ENCODE measurements at regions not wholly inside any gene's neighbourhood (a gene's known extent, or its start where the extent isn't known, plus 50 kb on each side); places are given as distances from the start of the nearest gene placed in this dataset.

- no peak for ATAC-seq
- H3K27me3 ChIP-seq (ENCODE audit: control insufficient read depth, insufficient read depth, low read length), result no peaks in the 10 kb centered on the region
- H3K36me3 ChIP-seq (ENCODE audit: control insufficient read depth, insufficient read depth, low read length), result no peaks in the 10 kb centered on the region
- 80% methylated on average over 8 of the region's 8 CpGs for WGBS (ENCODE audit: insufficient coverage)
- Mint-ChIP-seq H3K36me3 (no peaks in the 10 kb centered on the region), H3K27me3 (ENCODE audit: low read depth in 2 of 2) (peaks cover 20 to 52% of the 10 kb centered on the region in 2 donors), H3K4me1 (no peaks in the 10 kb centered on the region), H3K9me3 (peaks cover 0 to 2% of the 10 kb centered on the region in 2 donors), H3K27ac (no peak overlapping the region), H3K4me3 (no peak overlapping the region)
- no peak for DNase-seq
- intact Hi-C loops (cut with micrococcal nuclease), result no loop called here
- no peaks in the 10 kb centered on the region for H3K9me3 ChIP-seq (ENCODE audit: control insufficient read depth, insufficient read depth, low read length)
- H3K27ac ChIP-seq (ENCODE audit: low read length), result no peak overlapping the region
- TF ChIP-seq CTCF (IDR thresholded peaks at IDR 0.05), result no peak
- H3K4me3 ChIP-seq (ENCODE audit: low read length), result no peak overlapping the region
- no peaks in the 10 kb centered on the region for H3K4me1 ChIP-seq (ENCODE audit: control insufficient read depth, insufficient read depth, low read length)
Observed at GRCh38 chr5:74953937-74954720, 87.9 kb upstream of the FAM169A start.

- no peak overlapping the region for H3K4me3 Mint-ChIP-seq
- no peak for TF ChIP-seq CTCF (IDR thresholded peaks at IDR 0.05)
- Histone ChIP-seq H3K4me1 (ENCODE audit: control insufficient read depth, insufficient read depth, low read length) (no peaks in the 10 kb centered on the region), H3K9me3 (ENCODE audit: control insufficient read depth, insufficient read depth, low read length) (no peaks in the 10 kb centered on the region), H3K36me3 (ENCODE audit: control insufficient read depth, insufficient read depth, low read length) (no peaks in the 10 kb centered on the region), H3K27me3 (ENCODE audit: control insufficient read depth, insufficient read depth, low read length) (no peaks in the 10 kb centered on the region), H3K4me3 (ENCODE audit: low read length) (no peak overlapping the region), H3K27ac (ENCODE audit: low read length) (no peak overlapping the region)
- DNase-seq, result no peak
- WGBS (ENCODE audit: insufficient coverage), result 93% methylated on average over 5 of the region's 5 CpGs
- no peaks in the 10 kb centered on the region for H3K4me1 Mint-ChIP-seq
- intact Hi-C loops (cut with micrococcal nuclease), result no loop called here
- peaks cover 0 to 2% of the 10 kb centered on the region in 2 donors for H3K9me3 Mint-ChIP-seq
- H3K27ac Mint-ChIP-seq, result no peak overlapping the region
- ATAC-seq, result no peak
- H3K36me3 Mint-ChIP-seq, result no peaks in the 10 kb centered on the region
- H3K27me3 Mint-ChIP-seq (ENCODE audit: low read depth in 2 of 2), result peaks cover 20 to 51% of the 10 kb centered on the region in 2 donors
Observed at GRCh38 chr5:74953554-74953936, 87.4 kb upstream of the FAM169A start.

GRCh38 chr5:74952406-74952805 lies 86.2 kb upstream of the FAM169A start:
- Mint-ChIP-seq H3K4me1 (no peaks in the 10 kb centered on the region), H3K9me3 (peaks cover 0 to 2% of the 10 kb centered on the region in 2 donors), H3K27me3 (ENCODE audit: low read depth in 2 of 2) (peaks cover 23 to 50% of the 10 kb centered on the region in 2 donors), H3K36me3 (no peaks in the 10 kb centered on the region), H3K4me3 (no peak overlapping the region), H3K27ac (no peak overlapping the region)
- DNase-seq, result no peak
- H3K27ac ChIP-seq (ENCODE audit: low read length), result no peak overlapping the region
- H3K9me3 ChIP-seq (ENCODE audit: control insufficient read depth, insufficient read depth, low read length), result no peaks in the 10 kb centered on the region
- intact Hi-C loops (cut with micrococcal nuclease), result no loop called here
- no peaks in the 10 kb centered on the region for H3K4me1 ChIP-seq (ENCODE audit: control insufficient read depth, insufficient read depth, low read length)
- H3K4me3 ChIP-seq (ENCODE audit: low read length), result no peak overlapping the region
- H3K27me3 ChIP-seq (ENCODE audit: control insufficient read depth, insufficient read depth, low read length), result no peaks in the 10 kb centered on the region
- TF ChIP-seq CTCF (IDR thresholded peaks at IDR 0.05), result no peak
- no peaks in the 10 kb centered on the region for H3K36me3 ChIP-seq (ENCODE audit: control insufficient read depth, insufficient read depth, low read length)
- 81% methylated on average over 4 of the region's 4 CpGs for WGBS (ENCODE audit: insufficient coverage)
- no peak for ATAC-seq

GRCh38 chr5:74951865-74952264 lies 85.7 kb upstream of the FAM169A start:
- H3K4me3 Mint-ChIP-seq, result no peak overlapping the region
- DNase-seq, result no peak

More at GRCh38 chr5:74951865-74952264, 85.7 kb upstream of the FAM169A start:
- Mint-ChIP-seq H3K36me3 (no peaks in the 10 kb centered on the region), H3K9me3 (peaks cover 0 to 2% of the 10 kb centered on the region in 2 donors), H3K4me1 (no peaks in the 10 kb centered on the region), H3K27me3 (ENCODE audit: low read depth in 2 of 2) (peaks cover 25 to 55% of the 10 kb centered on the region in 2 donors), H3K27ac (no peak overlapping the region)
- Histone ChIP-seq H3K9me3 (ENCODE audit: control insufficient read depth, insufficient read depth, low read length) (no peaks in the 10 kb centered on the region), H3K36me3 (ENCODE audit: control insufficient read depth, insufficient read depth, low read length) (no peaks in the 10 kb centered on the region), H3K27me3 (ENCODE audit: control insufficient read depth, insufficient read depth, low read length) (no peaks in the 10 kb centered on the region), H3K4me3 (ENCODE audit: low read length) (no peak overlapping the region), H3K27ac (ENCODE audit: low read length) (no peak overlapping the region), H3K4me1 (ENCODE audit: control insufficient read depth, insufficient read depth, low read length) (no peaks in the 10 kb centered on the region)
- no peak for ATAC-seq
- TF ChIP-seq CTCF (IDR thresholded peaks at IDR 0.05), result no peak
- intact Hi-C loops (cut with micrococcal nuclease), result no loop called here
